Suprapubic skin (tissue), 4 donors: ENCODE measurements at regions not wholly inside any gene's neighbourhood (a gene's known extent, or its start where the extent isn't known, plus 50 kb on each side); places are given as distances from the start of the nearest gene placed in this dataset.

Source experiments
- DNase-seq, 2 donors: peaks; one replicate each; pipeline ENCODE4 v3.0.0-alpha.2; 2019; ENCODE audit warnings: low spot score in 2 of 2
- H3K27ac ChIP-seq: fragments of 200-600 bp; sonication (generic); one replicate; pipeline ENCODE4 v1.5.1; 2019
- H3K27me3 ChIP-seq: fragments of 200-600 bp; sonication (generic); one replicate; pipeline ENCODE4 v1.5.1; 2019
- H3K36me3 ChIP-seq: fragments of 200-600 bp; sonication (generic); one replicate; pipeline ENCODE4 v1.5.1; 2019
- H3K4me1 ChIP-seq: fragments of 200-600 bp; sonication (generic); one replicate; pipeline ENCODE4 v1.5.1; 2019
- H3K4me3 ChIP-seq: fragments of 200-600 bp; sonication (generic); one replicate; pipeline ENCODE4 v1.5.1; 2019; ENCODE audit warnings: mild to moderate bottlenecking
- H3K9me3 ChIP-seq: fragments of 200-600 bp; sonication (generic); one replicate; pipeline ENCODE4 v1.5.1; 2019
- EP300 ChIP-seq: sonication (generic); formaldehyde crosslinking; IDR thresholded peaks from one replicate; pipeline ENCODE4 v1.6.1; 2017; ENCODE audit warnings: antibody characterized with exemption
- POLR2A ChIP-seq, 2 donors: fragments of 450-650 bp; IDR thresholded peaks; one replicate each; pipeline ENCODE4 v1.6.1; 2017; ENCODE audit warnings: antibody characterized with exemption in 2 of 2, mild to moderate bottlenecking in 2 of 2, moderate library complexity in 2 of 2
- POLR2AphosphoS5 ChIP-seq, 3 donors: sonication (generic); formaldehyde crosslinking; IDR thresholded peaks; one replicate each; pipeline ENCODE4 v1.6.1; 2017; ENCODE audit warnings: antibody characterized with exemption in 3 of 3
- WGBS: methylation state at CpG from one replicate; pipeline ENCODE4 v1.1.5; 2018; 5-methylcytosine and 5-hydroxymethylcytosine counted together
- TF ChIP-seq, protein P1 (sequence below), 2 donors: fragments of 200-600 bp in 1 of 2; fragments of 450-650 bp in 1 of 2; sonication (generic) in 1 of 2; IDR thresholded peaks; one replicate each; pipeline ENCODE4 v1.5.1; 2016 to 2019; ENCODE audit warnings: antibody characterized with exemption in 2 of 2, mild to moderate bottlenecking in 1 of 2, moderate library complexity in 1 of 2

DNA sequence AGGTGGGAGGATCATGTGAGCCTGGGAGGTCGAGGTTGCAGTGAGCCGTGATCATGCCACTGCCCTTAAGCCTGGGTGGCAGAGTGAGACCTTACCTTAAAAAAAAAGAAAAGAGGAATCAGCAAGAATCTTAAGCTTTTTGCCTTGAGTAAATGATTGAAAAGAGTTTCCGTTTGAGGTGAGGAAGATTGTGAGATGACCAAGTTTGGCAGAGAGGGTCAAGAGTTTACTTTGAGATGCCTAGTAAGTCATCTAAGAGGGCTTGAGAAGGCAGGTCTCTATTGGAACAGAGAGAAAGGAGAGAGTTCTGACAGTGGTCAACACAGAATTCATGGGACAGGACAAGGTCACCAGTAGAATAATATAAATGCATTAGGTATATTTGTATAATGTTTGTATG is 572.1 kb downstream of the TLE4 start:
- no peaks in the 10 kb centered on the region for H3K36me3 ChIP-seq
- no peak overlapping the region for H3K4me3 ChIP-seq
- no peak overlapping the region for H3K27ac ChIP-seq
- no peaks in the 10 kb centered on the region for H3K9me3 ChIP-seq
- DNase-seq, result no peak
- TF ChIP-seq EP300 (no peak), POLR2AphosphoS5 (IDR thresholded peaks at IDR 0.05) (no peak), POLR2A (IDR thresholded peaks at IDR 0.05) (no peak)
- TF ChIP-seq, protein P1, sequence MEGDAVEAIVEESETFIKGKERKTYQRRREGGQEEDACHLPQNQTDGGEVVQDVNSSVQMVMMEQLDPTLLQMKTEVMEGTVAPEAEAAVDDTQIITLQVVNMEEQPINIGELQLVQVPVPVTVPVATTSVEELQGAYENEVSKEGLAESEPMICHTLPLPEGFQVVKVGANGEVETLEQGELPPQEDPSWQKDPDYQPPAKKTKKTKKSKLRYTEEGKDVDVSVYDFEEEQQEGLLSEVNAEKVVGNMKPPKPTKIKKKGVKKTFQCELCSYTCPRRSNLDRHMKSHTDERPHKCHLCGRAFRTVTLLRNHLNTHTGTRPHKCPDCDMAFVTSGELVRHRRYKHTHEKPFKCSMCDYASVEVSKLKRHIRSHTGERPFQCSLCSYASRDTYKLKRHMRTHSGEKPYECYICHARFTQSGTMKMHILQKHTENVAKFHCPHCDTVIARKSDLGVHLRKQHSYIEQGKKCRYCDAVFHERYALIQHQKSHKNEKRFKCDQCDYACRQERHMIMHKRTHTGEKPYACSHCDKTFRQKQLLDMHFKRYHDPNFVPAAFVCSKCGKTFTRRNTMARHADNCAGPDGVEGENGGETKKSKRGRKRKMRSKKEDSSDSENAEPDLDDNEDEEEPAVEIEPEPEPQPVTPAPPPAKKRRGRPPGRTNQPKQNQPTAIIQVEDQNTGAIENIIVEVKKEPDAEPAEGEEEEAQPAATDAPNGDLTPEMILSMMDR (IDR thresholded peaks at IDR 0.05), result no peak
- H3K27me3 ChIP-seq, result no peaks in the 10 kb centered on the region
- no peaks in the 10 kb centered on the region for H3K4me1 ChIP-seq
- 79% methylated on average over 3 of the region's 3 CpGs for WGBS

DNA sequence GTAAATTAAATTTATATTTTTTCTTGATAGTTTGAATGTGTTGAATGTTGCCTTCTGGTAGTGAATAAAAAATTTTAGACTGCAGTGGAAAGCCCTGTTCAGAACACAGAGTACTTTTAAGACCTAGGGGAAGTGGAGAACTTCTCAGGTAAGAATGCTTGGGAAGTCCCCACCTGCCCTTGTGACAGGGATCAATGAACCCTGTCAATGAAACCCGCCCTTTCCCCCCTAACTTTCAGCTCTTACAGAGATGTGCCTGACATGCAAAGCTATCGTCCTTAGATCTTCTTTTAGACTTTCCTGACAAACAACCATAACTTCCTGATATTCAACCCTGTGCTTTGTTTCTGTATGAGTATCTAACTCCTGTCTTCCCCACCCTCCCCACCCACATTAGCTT is 562.7 kb downstream of the TLE4 start:
- Histone ChIP-seq H3K4me1 (no peaks in the 10 kb centered on the region), H3K27me3 (no peaks in the 10 kb centered on the region), H3K9me3 (no peaks in the 10 kb centered on the region), H3K27ac (no peak overlapping the region), H3K4me3 (no peak overlapping the region), H3K36me3 (no peaks in the 10 kb centered on the region)
- no peak for DNase-seq
- 58% methylated on average over 2 of the region's 2 CpGs for WGBS
- TF ChIP-seq POLR2AphosphoS5 (IDR thresholded peaks at IDR 0.05), result no peak
- no peak for TF ChIP-seq EP300
- TF ChIP-seq POLR2A (IDR thresholded peaks at IDR 0.05), result no peak
- TF ChIP-seq, protein P1 (IDR thresholded peaks at IDR 0.05), result no peak

DNA sequence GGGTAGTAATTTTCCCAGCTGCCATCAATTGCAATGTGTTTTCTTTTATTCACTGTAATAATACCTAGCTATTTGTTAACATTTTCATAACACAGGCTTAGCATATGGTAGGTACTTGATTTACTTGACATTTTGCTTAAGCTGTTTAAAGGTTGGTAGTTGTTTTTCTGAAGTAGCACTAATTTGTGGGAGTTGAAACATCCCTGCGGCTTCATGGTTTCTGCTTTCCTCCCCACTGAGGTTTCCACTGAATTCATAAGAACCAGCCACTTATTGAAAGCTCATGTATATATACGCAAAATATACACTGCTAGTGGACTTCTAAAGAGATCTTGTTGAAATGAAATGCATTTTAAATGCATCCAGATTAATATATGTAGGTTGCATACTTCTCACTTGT is 559.9 kb downstream of the TLE4 start:
- Histone ChIP-seq H3K27me3 (no peaks in the 10 kb centered on the region), H3K4me3 (no peak overlapping the region), H3K27ac (no peak overlapping the region), H3K9me3 (no peaks in the 10 kb centered on the region), H3K4me1 (no peaks in the 10 kb centered on the region), H3K36me3 (no peaks in the 10 kb centered on the region)
- WGBS, result 92% methylated on average over 2 of the region's 2 CpGs
- TF ChIP-seq, protein P1 (IDR thresholded peaks at IDR 0.05), result no peak
- TF ChIP-seq EP300 (no peak), POLR2AphosphoS5 (IDR thresholded peaks at IDR 0.05) (no peak), POLR2A (IDR thresholded peaks at IDR 0.05) (no peak)
- no peak for DNase-seq

DNA sequence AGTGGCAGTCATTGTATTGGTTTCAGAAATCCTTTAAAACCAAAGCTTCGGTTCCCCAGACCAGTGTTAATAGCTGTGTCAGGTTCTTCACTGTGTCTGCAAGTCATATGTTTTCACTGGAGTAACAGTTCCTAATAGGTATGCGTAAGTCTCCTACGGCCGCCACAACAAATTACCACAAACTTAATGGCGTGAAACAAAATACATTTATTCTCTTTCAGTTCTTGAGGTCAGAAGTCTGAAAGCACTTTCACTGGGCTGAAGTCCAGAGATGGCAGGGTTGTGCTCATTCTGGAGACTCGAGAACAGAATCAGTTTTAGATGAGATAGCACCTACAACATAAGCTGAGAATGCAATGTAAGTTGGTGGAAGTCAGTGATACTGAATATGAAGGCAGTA is 556.2 kb downstream of the TLE4 start:
- Histone ChIP-seq H3K9me3 (no peaks in the 10 kb centered on the region), H3K36me3 (no peaks in the 10 kb centered on the region), H3K4me3 (no peak overlapping the region), H3K27me3 (no peaks in the 10 kb centered on the region), H3K27ac (no peak overlapping the region), H3K4me1 (no peaks in the 10 kb centered on the region)
- DNase-seq, result no peak
- TF ChIP-seq EP300 (no peak), POLR2AphosphoS5 (IDR thresholded peaks at IDR 0.05) (no peak), POLR2A (IDR thresholded peaks at IDR 0.05) (no peak)
- TF ChIP-seq, protein P1 (IDR thresholded peaks at IDR 0.05), result no peak
- WGBS, result 87% methylated on average over 6 of the region's 6 CpGs

DNA sequence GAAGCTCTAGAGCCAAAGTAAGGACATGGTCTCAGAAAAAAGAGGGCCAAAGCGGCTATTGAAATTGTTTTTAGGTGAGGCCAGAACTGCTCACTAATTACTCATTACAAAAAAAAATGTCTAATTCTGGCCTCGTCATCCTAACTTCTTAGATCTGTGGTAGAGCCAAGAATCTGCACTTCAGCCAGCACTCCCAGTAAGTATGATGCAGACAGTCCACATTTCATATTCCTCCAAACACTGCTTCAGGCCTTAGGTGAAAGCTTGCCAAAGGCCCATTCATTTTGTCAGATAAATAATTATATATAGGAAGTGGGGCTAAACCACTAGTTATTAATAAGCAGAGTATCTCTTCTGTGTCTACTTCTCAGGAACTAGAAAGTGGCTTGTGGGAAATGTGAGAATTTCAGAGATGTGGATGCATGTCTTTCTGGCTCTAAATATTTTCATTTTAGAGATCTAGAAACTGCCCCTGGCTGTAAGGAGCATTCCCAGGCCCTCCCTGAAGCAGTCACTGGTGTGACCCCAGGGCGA is 554.0 kb downstream of the TLE4 start:
- Histone ChIP-seq H3K9me3 (no peaks in the 10 kb centered on the region), H3K36me3 (no peaks in the 10 kb centered on the region), H3K27ac (no peak overlapping the region), H3K4me1 (no peaks in the 10 kb centered on the region), H3K4me3 (no peak overlapping the region), H3K27me3 (no peaks in the 10 kb centered on the region)
- WGBS, result 86% methylated on average over 3 of the region's 3 CpGs
- no peak for DNase-seq
- TF ChIP-seq, protein P1 (IDR thresholded peaks at IDR 0.05), result no peak
- TF ChIP-seq POLR2A (IDR thresholded peaks at IDR 0.05), result no peak
- no peak for TF ChIP-seq POLR2AphosphoS5 (IDR thresholded peaks at IDR 0.05)
- TF ChIP-seq EP300, result no peak
